Suprapubic skin (tissue), 4 donors: ENCODE measurements at regions not wholly inside any gene's neighbourhood (a gene's known extent, or its start where the extent isn't known, plus 50 kb on each side); places are given as distances from the start of the nearest gene placed in this dataset.

Experiments used
- DNase-seq, 2 donors: peaks; one replicate each; pipeline ENCODE4 v3.0.0-alpha.2; 2019; ENCODE audit warnings: low spot score in 2 of 2
- H3K27ac ChIP-seq: fragments of 200-600 bp; sonication (generic); one replicate; pipeline ENCODE4 v1.5.1; 2019
- H3K27me3 ChIP-seq: fragments of 200-600 bp; sonication (generic); one replicate; pipeline ENCODE4 v1.5.1; 2019
- H3K36me3 ChIP-seq: fragments of 200-600 bp; sonication (generic); one replicate; pipeline ENCODE4 v1.5.1; 2019
- H3K4me1 ChIP-seq: fragments of 200-600 bp; sonication (generic); one replicate; pipeline ENCODE4 v1.5.1; 2019
- H3K4me3 ChIP-seq: fragments of 200-600 bp; sonication (generic); one replicate; pipeline ENCODE4 v1.5.1; 2019; ENCODE audit warnings: mild to moderate bottlenecking
- H3K9me3 ChIP-seq: fragments of 200-600 bp; sonication (generic); one replicate; pipeline ENCODE4 v1.5.1; 2019
- EP300 ChIP-seq: sonication (generic); formaldehyde crosslinking; IDR thresholded peaks from one replicate; pipeline ENCODE4 v1.6.1; 2017; ENCODE audit warnings: antibody characterized with exemption
- POLR2A ChIP-seq, 2 donors: fragments of 450-650 bp; IDR thresholded peaks; one replicate each; pipeline ENCODE4 v1.6.1; 2017; ENCODE audit warnings: antibody characterized with exemption in 2 of 2, mild to moderate bottlenecking in 2 of 2, moderate library complexity in 2 of 2
- POLR2AphosphoS5 ChIP-seq, 3 donors: sonication (generic); formaldehyde crosslinking; IDR thresholded peaks; one replicate each; pipeline ENCODE4 v1.6.1; 2017; ENCODE audit warnings: antibody characterized with exemption in 3 of 3
- WGBS: methylation state at CpG from one replicate; pipeline ENCODE4 v1.1.5; 2018; 5-methylcytosine and 5-hydroxymethylcytosine counted together
- TF ChIP-seq, protein P1 (sequence below), 2 donors: fragments of 200-600 bp in 1 of 2; fragments of 450-650 bp in 1 of 2; sonication (generic) in 1 of 2; IDR thresholded peaks; one replicate each; pipeline ENCODE4 v1.5.1; 2016 to 2019; ENCODE audit warnings: antibody characterized with exemption in 2 of 2, mild to moderate bottlenecking in 1 of 2, moderate library complexity in 1 of 2

DNA sequence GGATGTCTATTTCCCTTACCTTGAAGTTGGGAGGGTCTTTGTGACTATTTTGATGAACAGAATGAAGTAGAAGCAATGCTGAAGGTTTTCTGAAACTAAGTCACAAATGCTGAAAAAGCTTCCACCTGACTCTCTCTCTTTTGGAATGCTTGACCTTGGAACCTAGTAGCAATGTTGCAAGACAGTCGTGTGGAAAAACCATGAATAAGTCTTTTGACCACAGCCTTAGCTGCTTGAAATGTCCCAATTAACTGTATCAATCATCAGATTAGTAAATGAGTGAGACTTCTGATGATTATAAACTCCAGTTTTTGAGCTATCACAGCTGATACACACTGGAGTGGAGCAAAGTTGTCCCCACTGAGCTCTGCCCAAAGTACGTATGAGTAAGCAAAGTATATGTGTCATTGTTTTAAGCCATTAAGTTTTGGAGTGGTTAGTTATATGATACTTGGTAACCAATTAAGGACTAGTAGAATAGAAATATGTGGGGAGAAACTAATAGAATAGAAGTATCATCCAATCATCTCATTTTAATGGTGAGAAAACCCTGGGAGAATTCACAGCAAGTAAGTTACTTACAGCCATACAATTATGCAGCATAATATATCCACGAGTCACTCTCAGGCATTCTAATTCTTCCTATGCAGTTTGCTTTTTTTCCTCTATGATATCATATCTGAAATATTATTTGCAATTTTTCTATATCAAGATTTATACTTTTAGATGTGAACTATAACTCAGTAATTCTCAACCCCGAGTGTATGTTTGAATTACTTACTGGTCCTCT is 1010.6 kb downstream of the ROBO2 start:
- no peak overlapping the region for H3K4me3 ChIP-seq
- no peak overlapping the region for H3K27ac ChIP-seq
- 85% methylated on average over 4 of the region's 4 CpGs for WGBS
- H3K9me3 ChIP-seq: no peaks in the 10 kb centered on the region
- no peak for DNase-seq
- no peaks in the 10 kb centered on the region for H3K36me3 ChIP-seq
- TF ChIP-seq POLR2A (IDR thresholded peaks at IDR 0.05) (no peak), EP300 (no peak), POLR2AphosphoS5 (IDR thresholded peaks at IDR 0.05) (no peak)
- TF ChIP-seq, protein P1, sequence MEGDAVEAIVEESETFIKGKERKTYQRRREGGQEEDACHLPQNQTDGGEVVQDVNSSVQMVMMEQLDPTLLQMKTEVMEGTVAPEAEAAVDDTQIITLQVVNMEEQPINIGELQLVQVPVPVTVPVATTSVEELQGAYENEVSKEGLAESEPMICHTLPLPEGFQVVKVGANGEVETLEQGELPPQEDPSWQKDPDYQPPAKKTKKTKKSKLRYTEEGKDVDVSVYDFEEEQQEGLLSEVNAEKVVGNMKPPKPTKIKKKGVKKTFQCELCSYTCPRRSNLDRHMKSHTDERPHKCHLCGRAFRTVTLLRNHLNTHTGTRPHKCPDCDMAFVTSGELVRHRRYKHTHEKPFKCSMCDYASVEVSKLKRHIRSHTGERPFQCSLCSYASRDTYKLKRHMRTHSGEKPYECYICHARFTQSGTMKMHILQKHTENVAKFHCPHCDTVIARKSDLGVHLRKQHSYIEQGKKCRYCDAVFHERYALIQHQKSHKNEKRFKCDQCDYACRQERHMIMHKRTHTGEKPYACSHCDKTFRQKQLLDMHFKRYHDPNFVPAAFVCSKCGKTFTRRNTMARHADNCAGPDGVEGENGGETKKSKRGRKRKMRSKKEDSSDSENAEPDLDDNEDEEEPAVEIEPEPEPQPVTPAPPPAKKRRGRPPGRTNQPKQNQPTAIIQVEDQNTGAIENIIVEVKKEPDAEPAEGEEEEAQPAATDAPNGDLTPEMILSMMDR (IDR thresholded peaks at IDR 0.05): no peak
- peaks cover 2% of the 10 kb centered on the region for H3K4me1 ChIP-seq
- H3K27me3 ChIP-seq: no peaks in the 10 kb centered on the region

DNA sequence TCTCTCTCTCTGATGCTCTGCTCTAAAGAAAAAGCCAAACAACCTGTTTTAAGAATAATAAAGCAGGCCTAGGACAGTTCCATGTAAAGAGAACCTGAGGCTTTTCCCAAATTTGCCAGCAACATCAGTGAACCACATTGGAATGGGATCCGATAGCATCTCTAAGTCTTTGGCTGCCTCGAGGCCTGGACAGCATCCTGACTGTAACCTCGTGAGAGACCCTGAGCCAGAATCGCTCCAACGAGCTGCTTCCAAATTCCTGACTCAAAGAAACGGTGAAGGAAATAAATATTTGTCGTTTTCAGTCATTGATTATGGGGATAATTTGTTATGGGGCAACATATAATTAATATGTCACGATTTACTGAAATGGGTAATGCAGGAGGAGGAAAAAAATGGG is 1012.8 kb downstream of the ROBO2 start:
- TF ChIP-seq POLR2A (IDR thresholded peaks at IDR 0.05) (no peak), POLR2AphosphoS5 (IDR thresholded peaks at IDR 0.05) (no peak), EP300 (no peak)
- TF ChIP-seq, protein P1 (IDR thresholded peaks at IDR 0.05): no peak
- no peak for DNase-seq
- Histone ChIP-seq H3K9me3 (no peaks in the 10 kb centered on the region), H3K36me3 (no peaks in the 10 kb centered on the region), H3K27ac (no peak overlapping the region), H3K27me3 (no peaks in the 10 kb centered on the region), H3K4me3 (no peak overlapping the region), H3K4me1 (peaks cover 6% of the 10 kb centered on the region)
- WGBS: 90% methylated on average over 8 of the region's 8 CpGs

DNA sequence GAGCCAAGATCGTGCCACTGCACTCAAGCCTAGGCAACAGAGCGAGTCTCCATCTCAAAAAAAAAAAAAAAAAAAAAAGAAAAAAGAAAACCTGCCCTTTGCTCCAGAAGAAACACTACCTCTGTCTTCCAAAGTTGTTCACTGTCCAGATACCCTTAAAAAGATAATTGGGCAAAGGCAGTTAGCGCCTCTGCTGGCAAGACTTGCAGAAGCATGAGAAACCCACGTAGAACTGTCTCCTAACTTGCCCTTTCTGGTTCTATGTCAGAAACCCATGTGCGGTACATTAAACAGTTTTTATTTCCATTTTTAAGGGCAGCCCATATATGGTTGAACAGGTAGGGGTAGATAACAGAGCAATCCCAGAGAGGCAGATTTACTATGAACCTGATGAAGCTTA is 1026.4 kb downstream of the ROBO2 start:
- no peak for DNase-seq
- H3K27ac ChIP-seq: no peak overlapping the region
- TF ChIP-seq EP300 (no peak), POLR2AphosphoS5 (IDR thresholded peaks at IDR 0.05) (no peak), POLR2A (IDR thresholded peaks at IDR 0.05) (no peak)
- TF ChIP-seq, protein P1 (IDR thresholded peaks at IDR 0.05): no peak
- no peaks in the 10 kb centered on the region for H3K9me3 ChIP-seq
- H3K27me3 ChIP-seq: no peaks in the 10 kb centered on the region
- 93% methylated on average over 5 of the region's 5 CpGs for WGBS
- H3K4me3 ChIP-seq: no peak overlapping the region
- H3K4me1 ChIP-seq: no peaks in the 10 kb centered on the region
- H3K36me3 ChIP-seq: no peaks in the 10 kb centered on the region

DNA sequence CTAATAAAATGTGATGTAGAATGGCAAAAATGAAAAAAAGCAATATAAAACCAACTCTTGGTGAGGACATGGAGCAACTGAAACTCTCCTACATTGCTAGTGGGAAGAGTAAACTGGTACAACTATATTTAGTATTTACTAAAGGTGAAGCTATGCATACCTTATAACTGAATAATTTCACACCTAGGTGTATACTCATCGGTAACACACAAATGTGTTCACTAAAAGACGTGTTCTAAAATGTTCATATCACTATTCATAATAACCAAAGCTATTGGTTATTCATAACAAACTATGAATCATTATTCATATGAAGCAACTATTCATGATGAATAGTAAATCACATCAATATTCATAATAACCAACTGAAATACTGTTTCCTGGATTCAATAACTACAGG is 1030.3 kb downstream of the ROBO2 start:
- H3K9me3 ChIP-seq: no peaks in the 10 kb centered on the region
- H3K4me1 ChIP-seq: no peaks in the 10 kb centered on the region
- TF ChIP-seq EP300: no peak
- TF ChIP-seq, protein P1 (IDR thresholded peaks at IDR 0.05): no peak
- no peak for TF ChIP-seq POLR2AphosphoS5 (IDR thresholded peaks at IDR 0.05)
- no peak for TF ChIP-seq POLR2A (IDR thresholded peaks at IDR 0.05)
- H3K27me3 ChIP-seq: no peaks in the 10 kb centered on the region
- H3K36me3 ChIP-seq: no peaks in the 10 kb centered on the region
- WGBS: 87% methylated on average over 2 of the region's 2 CpGs
- H3K4me3 ChIP-seq: no peak overlapping the region
- H3K27ac ChIP-seq: no peak overlapping the region
- DNase-seq: no peak

DNA sequence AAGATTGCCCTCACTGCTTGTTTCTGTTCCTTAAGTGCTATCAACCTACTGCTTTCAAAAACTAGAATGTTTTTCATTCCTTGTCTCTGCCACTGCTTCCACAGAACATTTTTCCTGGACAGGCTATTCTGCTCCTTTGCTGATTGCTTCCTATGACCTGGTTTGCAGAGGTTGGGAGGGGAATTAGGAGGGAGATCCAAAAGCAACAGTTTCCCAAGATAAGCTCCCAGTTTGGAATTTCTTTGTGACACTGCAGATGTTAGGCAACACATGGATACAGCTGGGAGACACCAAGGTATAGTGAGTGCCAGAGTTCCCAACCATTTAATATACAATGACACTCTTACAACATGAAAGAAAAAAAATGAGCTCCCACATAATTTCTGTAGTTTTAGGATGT is 1036.5 kb downstream of the ROBO2 start:
- Histone ChIP-seq H3K4me3 (no peak overlapping the region), H3K27ac (no peak overlapping the region), H3K9me3 (no peaks in the 10 kb centered on the region), H3K27me3 (no peaks in the 10 kb centered on the region), H3K36me3 (no peaks in the 10 kb centered on the region), H3K4me1 (no peaks in the 10 kb centered on the region)
- TF ChIP-seq POLR2A (IDR thresholded peaks at IDR 0.05) (no peak), POLR2AphosphoS5 (IDR thresholded peaks at IDR 0.05) (no peak), EP300 (no peak)
- TF ChIP-seq, protein P1 (IDR thresholded peaks at IDR 0.05): no peak
- DNase-seq: no peak
